ENCODE measurements at regions not wholly inside any gene's neighbourhood (a gene's known extent, or its start where the extent isn't known, plus 50 kb on each side); places are given as distances from the start of the nearest gene placed in this dataset.

DNA sequence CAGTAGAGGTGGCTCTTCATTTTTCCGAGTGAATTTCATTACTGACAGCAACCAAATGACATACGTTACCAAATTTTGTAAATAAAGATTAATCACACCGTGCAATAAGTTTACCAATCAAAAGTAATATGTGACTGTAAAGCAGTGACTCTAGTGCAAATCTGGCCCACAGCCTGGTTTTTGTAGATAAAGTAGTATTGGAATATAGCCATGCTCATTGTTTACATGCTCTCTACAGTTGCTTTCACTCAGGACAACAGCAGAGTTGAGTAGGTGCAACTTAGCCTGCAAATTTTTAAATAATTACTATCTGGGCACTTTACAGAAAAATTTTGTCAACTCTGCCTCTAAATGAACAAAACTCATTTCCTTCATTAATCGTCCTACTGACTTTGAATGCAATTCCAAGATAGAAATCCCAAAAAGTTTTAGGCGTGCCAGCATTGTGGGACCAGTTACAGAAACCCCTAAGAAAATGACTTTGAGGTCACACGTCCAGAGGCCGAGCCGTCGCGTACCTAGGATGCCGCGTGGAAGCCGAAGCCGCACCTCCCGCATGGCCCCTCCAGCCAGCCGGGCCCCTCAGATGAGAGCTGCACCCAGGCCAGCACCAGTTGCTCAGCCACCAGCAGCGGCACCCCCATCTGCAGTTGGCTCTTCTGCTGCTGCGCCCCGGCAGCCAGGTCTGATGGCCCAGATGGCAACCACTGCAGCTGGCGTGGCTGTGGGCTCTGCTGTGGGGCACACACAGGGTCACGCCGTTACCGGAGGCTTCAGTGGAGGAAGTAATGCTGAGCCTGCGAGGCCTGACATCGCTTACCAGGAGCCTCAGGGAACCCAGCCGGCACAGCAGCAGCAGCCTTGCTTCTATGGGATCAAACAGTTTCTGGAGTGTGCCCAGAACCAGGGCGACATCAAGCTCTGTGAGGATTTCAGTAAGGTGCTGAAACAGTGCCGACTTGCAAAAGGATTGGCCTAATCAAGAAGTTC lies 180.7 kb upstream of the TLE4 start:
- Histone ChIP-seq H3K4me3 (no peak overlapping the region), H3K27ac (no peak overlapping the region)
- TF ChIP-seq CTCF (IDR thresholded peaks at IDR 0.05): no peak
- no peak for DNase-seq (ENCODE audit: low spot score)

GRCh38 chr9:79395228-79395627 lies 176.5 kb upstream of the TLE4 start:
- H3K4me3 ChIP-seq: no peak overlapping the region
- TF ChIP-seq CTCF (IDR thresholded peaks at IDR 0.05): no peak
- no peak for DNase-seq (ENCODE audit: low spot score)
- no peak overlapping the region for H3K27ac ChIP-seq

GRCh38 chr9:79395755-79396154 lies 176.0 kb upstream of the TLE4 start:
- Histone ChIP-seq H3K4me3 (no peak overlapping the region), H3K27ac (no peak overlapping the region)
- no peak for DNase-seq (ENCODE audit: low spot score)
- TF ChIP-seq CTCF (IDR thresholded peaks at IDR 0.05): no peak

GRCh38 chr9:79396168-79396567 lies 175.6 kb upstream of the TLE4 start:
- Histone ChIP-seq H3K4me3 (no peak overlapping the region), H3K27ac (no peak overlapping the region)
- no peak for DNase-seq (ENCODE audit: low spot score)
- no peak for TF ChIP-seq CTCF (IDR thresholded peaks at IDR 0.05)

- Histone ChIP-seq H3K27ac (no peak overlapping the region), H3K4me3 (no peak overlapping the region)
- no peak for DNase-seq (ENCODE audit: low spot score)
- no peak for TF ChIP-seq CTCF (IDR thresholded peaks at IDR 0.05)
Observed at GRCh38 chr9:79403495-79403894, 168.3 kb upstream of the TLE4 start.

- H3K4me3 ChIP-seq: no peak overlapping the region
- TF ChIP-seq CTCF (IDR thresholded peaks at IDR 0.05): no peak
- DNase-seq (ENCODE audit: low spot score): no peak
Observed at GRCh38 chr9:79408200-79408599, 163.6 kb upstream of the TLE4 start.

DNA sequence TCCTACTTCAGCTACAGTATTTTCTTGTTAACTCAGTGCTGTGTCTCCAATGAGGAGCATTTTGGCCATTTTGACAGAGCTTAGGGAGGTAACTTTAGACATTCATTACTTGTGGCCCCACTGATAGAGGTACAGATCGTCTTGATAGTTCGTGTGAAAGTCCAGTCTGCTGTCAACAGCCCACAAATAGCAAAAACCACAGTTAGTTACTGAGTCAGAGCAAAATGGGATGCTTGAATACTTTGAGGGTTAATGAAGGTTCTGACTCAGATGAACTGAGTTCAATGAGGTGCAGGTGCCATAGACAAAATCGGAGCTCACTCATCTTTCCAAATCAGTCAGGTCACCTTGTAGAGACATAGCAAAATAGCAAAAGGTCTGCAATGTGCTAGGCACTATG lies 163.1 kb upstream of the TLE4 start:
- DNase-seq (ENCODE audit: low spot score): no peak
- no peak for TF ChIP-seq CTCF (IDR thresholded peaks at IDR 0.05)
- Histone ChIP-seq H3K4me3 (no peak overlapping the region), H3K27ac (no peak overlapping the region)

More at GRCh38 chr9:79408200-79408599, 163.6 kb upstream of the TLE4 start:
- no peak overlapping the region for H3K27ac ChIP-seq

Measured in coronary artery (tissue), 2 donors.